ENCODE measurements at regions not wholly inside any gene's neighbourhood (a gene's known extent, or its start where the extent isn't known, plus 50 kb on each side); places are given as distances from the start of the nearest gene placed in this dataset.
"Not testable (repeated sequence)": the region's sequence is repeated elsewhere in the genome, so short reads cannot be mapped to it uniquely, and the experiment has no call there.

GRCh38 chr7:125857606-125858005, 928.0 kb upstream of the POT1 start:
- no peak for DNase-seq (ENCODE audit: low read depth in 4 of 4, low spot score in 3 of 4)

- no peak for DNase-seq (ENCODE audit: low read depth in 4 of 4, low spot score in 3 of 4)
Measured at GRCh38 chr7:125848157-125848556, 918.5 kb upstream of the POT1 start.

GRCh38 chr7:125847692-125848091, 918.1 kb upstream of the POT1 start:
- DNase-seq (ENCODE audit: low read depth in 4 of 4, low spot score in 3 of 4): no peak

- DNase-seq (ENCODE audit: low read depth in 4 of 4, low spot score in 3 of 4): no peak
Measured at GRCh38 chr7:125847055-125847454, 917.4 kb upstream of the POT1 start.

GRCh38 chr7:125845686-125846085, 916.1 kb upstream of the POT1 start:
- no peak for DNase-seq (ENCODE audit: low read depth in 4 of 4, low spot score in 3 of 4)

GRCh38 chr7:125834421-125834820, 904.8 kb upstream of the POT1 start:
- DNase-seq (ENCODE audit: low read depth in 4 of 4, low spot score in 3 of 4): no peak

GRCh38 chr7:125833839-125834238, 904.2 kb upstream of the POT1 start:
- DNase-seq (ENCODE audit: low read depth in 4 of 4, low spot score in 3 of 4): no peak

GRCh38 chr7:125830743-125831142, 901.1 kb upstream of the POT1 start:
- no peak for DNase-seq (ENCODE audit: low read depth in 4 of 4, low spot score in 3 of 4)

GRCh38 chr7:125828153-125828700, 898.6 kb upstream of the POT1 start:
- DNase-seq (ENCODE audit: low read depth in 4 of 4, low spot score in 3 of 4): no peak

- DNase-seq (ENCODE audit: low read depth in 4 of 4, low spot score in 3 of 4): no peak
Measured at GRCh38 chr7:125823538-125823937, 893.9 kb upstream of the POT1 start.

GRCh38 chr7:125820495-125820894, 890.9 kb upstream of the POT1 start:
- DNase-seq (ENCODE audit: low read depth in 4 of 4, low spot score in 3 of 4): no peak

GRCh38 chr7:125814100-125814499, 884.5 kb upstream of the POT1 start:
- no peak for DNase-seq (ENCODE audit: low read depth in 4 of 4, low spot score in 3 of 4)

GRCh38 chr7:125806491-125806890, 876.9 kb upstream of the POT1 start:
- not testable (repeated sequence) for DNase-seq (ENCODE audit: low read depth in 4 of 4, low spot score in 3 of 4)

GRCh38 chr7:125804273-125804672, 874.6 kb upstream of the POT1 start:
- DNase-seq (ENCODE audit: low read depth in 4 of 4, low spot score in 3 of 4): no peak

- no peak for DNase-seq (ENCODE audit: low read depth in 4 of 4, low spot score in 3 of 4)
Measured at GRCh38 chr7:125780153-125780552, 850.5 kb upstream of the POT1 start.

- no peak for DNase-seq (ENCODE audit: low read depth in 4 of 4, low spot score in 3 of 4)
Measured at GRCh38 chr7:125775317-125775716, 845.7 kb upstream of the POT1 start.

- no peak for DNase-seq (ENCODE audit: low read depth in 4 of 4, low spot score in 3 of 4)
Measured at GRCh38 chr7:125773113-125773785, 843.6 kb upstream of the POT1 start.

GRCh38 chr7:125747966-125748365, 818.3 kb upstream of the POT1 start:
- no peak for DNase-seq (ENCODE audit: low read depth in 4 of 4, low spot score in 3 of 4)

- DNase-seq (ENCODE audit: low read depth in 4 of 4, low spot score in 3 of 4): no peak
Measured at GRCh38 chr7:125746510-125746909, 816.9 kb upstream of the POT1 start.

GRCh38 chr7:125727215-125727614, 797.6 kb upstream of the POT1 start:
- no peak for DNase-seq (ENCODE audit: low read depth in 4 of 4, low spot score in 3 of 4)

- no peak for DNase-seq (ENCODE audit: low read depth in 4 of 4, low spot score in 3 of 4)
Measured at GRCh38 chr7:125695626-125696025, 766.0 kb upstream of the POT1 start.

GRCh38 chr7:125683156-125683555, 753.5 kb upstream of the POT1 start:
- no peak for DNase-seq (ENCODE audit: low read depth in 4 of 4, low spot score in 3 of 4)

- no peak for DNase-seq (ENCODE audit: low read depth in 4 of 4, low spot score in 3 of 4)
Measured at GRCh38 chr7:125681508-125681907, 751.9 kb upstream of the POT1 start.

Measured in left renal pelvis (tissue), 4 donors.